ENCODE measurements at regions not wholly inside any gene's neighbourhood (a gene's known extent, or its start where the extent isn't known, plus 50 kb on each side); places are given as distances from the start of the nearest gene placed in this dataset.

DNA sequence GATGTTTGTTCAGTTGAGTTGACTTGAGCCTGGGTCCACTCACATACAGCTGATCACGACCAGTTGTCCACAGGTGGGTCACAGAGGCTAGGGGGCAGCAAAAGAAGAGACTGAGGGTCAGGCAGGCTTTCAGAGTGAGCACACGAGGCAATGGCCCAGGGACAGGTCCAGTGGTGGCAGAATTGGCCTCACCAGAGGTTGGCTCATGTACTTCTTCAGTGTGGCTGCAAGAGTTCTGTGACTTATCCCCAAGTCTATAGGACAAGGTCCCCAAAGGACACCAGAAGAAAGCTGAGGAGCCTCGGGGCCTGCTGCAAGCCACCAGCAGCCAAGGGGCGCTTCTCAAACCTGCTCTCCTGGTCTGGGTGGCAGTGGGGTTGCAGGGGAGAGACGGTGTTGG is 219.8 kb downstream of the TFCP2L1 start:
- H3K9me3 Mint-ChIP-seq (ENCODE audit: unreplicated experiment), result peaks cover 5% of the 10 kb centered on the region
- no peak for FAIRE-seq
- Histone ChIP-seq H3K27ac (ENCODE audit: low read depth, low read length) (no peak overlapping the region), H4K20me1 (ENCODE audit: insufficient read depth, low read length) (no peaks in the 10 kb centered on the region), H2AFZ (ENCODE audit: low read depth, low read length) (no peak overlapping the region), H3K4me2 (ENCODE audit: low read length) (no peak overlapping the region), H3K27me3 (ENCODE audit: insufficient read depth, low read length) (peaks cover 19% of the 10 kb centered on the region), H3K4me1 (ENCODE audit: insufficient read depth, low read length) (no peaks in the 10 kb centered on the region), H3K79me2 (ENCODE audit: insufficient read depth, low read length) (no peaks in the 10 kb centered on the region), H3K36me3 (ENCODE audit: insufficient read depth, low read length) (no peaks in the 10 kb centered on the region), H3K9ac (ENCODE audit: low read length) (no peak overlapping the region), H3K9me3 (ENCODE audit: insufficient read depth, low read depth, low read length) (no peaks in the 10 kb centered on the region), H3K4me3 (ENCODE audit: insufficient read depth, low read depth, low read length) (no peak overlapping the region)
- no peak overlapping the region for H3K4me3 Mint-ChIP-seq (ENCODE audit: unreplicated experiment)
- peaks cover 63% of the 10 kb centered on the region for H3K27me3 Mint-ChIP-seq (ENCODE audit: low read depth, unreplicated experiment)
- TF ChIP-seq EZH2 (IDR thresholded peaks at IDR 0.05; ENCODE audit: insufficient read depth, low read length), result no peak
- TF ChIP-seq CTCF (IDR thresholded peaks at IDR 0.05; ENCODE audit: insufficient read depth, low read depth, low read length), result no peak
- peaks cover 3% of the 10 kb centered on the region for H3K36me3 Mint-ChIP-seq (ENCODE audit: low read depth, unreplicated experiment)
- DNase-seq (ENCODE audit: low read depth), result no peak
- H3K27ac Mint-ChIP-seq (ENCODE audit: unreplicated experiment), result no peak overlapping the region
- H3K4me1 Mint-ChIP-seq (ENCODE audit: low read depth, unreplicated experiment), result peaks cover 2% of the 10 kb centered on the region

- no peak overlapping the region for H3K4me3 Mint-ChIP-seq (ENCODE audit: unreplicated experiment)
- Histone ChIP-seq H2AFZ (ENCODE audit: low read depth, low read length) (no peak overlapping the region), H3K4me1 (ENCODE audit: insufficient read depth, low read length) (no peaks in the 10 kb centered on the region), H4K20me1 (ENCODE audit: insufficient read depth, low read length) (no peaks in the 10 kb centered on the region), H3K27me3 (ENCODE audit: insufficient read depth, low read length) (peaks cover 19% of the 10 kb centered on the region), H3K4me3 (ENCODE audit: insufficient read depth, low read depth, low read length) (no peak overlapping the region), H3K9me3 (ENCODE audit: insufficient read depth, low read depth, low read length) (no peaks in the 10 kb centered on the region), H3K36me3 (ENCODE audit: insufficient read depth, low read length) (no peaks in the 10 kb centered on the region), H3K79me2 (ENCODE audit: insufficient read depth, low read length) (no peaks in the 10 kb centered on the region), H3K4me2 (ENCODE audit: low read length) (no peak overlapping the region), H3K9ac (ENCODE audit: low read length) (no peak overlapping the region), H3K27ac (ENCODE audit: low read depth, low read length) (no peak overlapping the region)
- FAIRE-seq, result no peak
- no peak for DNase-seq (ENCODE audit: low read depth)
- H3K4me1 Mint-ChIP-seq (ENCODE audit: low read depth, unreplicated experiment), result peaks cover 2% of the 10 kb centered on the region
- no peak overlapping the region for H3K27ac Mint-ChIP-seq (ENCODE audit: unreplicated experiment)
- peaks cover 5% of the 10 kb centered on the region for H3K9me3 Mint-ChIP-seq (ENCODE audit: unreplicated experiment)
- peaks cover 3% of the 10 kb centered on the region for H3K36me3 Mint-ChIP-seq (ENCODE audit: low read depth, unreplicated experiment)
- TF ChIP-seq EZH2 (IDR thresholded peaks at IDR 0.05; ENCODE audit: insufficient read depth, low read length), result no peak
- no peak for TF ChIP-seq CTCF (IDR thresholded peaks at IDR 0.05; ENCODE audit: insufficient read depth, low read depth, low read length)
- H3K27me3 Mint-ChIP-seq (ENCODE audit: low read depth, unreplicated experiment), result peaks cover 54% of the 10 kb centered on the region
Observed at GRCh38 chr2:121066526-121066925, 218.5 kb downstream of the TFCP2L1 start.

GRCh38 chr2:121068851-121069250 is 216.2 kb downstream of the TFCP2L1 start:
- Mint-ChIP-seq H3K36me3 (ENCODE audit: low read depth, unreplicated experiment) (peaks cover 3% of the 10 kb centered on the region), H3K9me3 (ENCODE audit: unreplicated experiment) (peaks cover 5% of the 10 kb centered on the region), H3K4me1 (ENCODE audit: low read depth, unreplicated experiment) (peaks cover 7% of the 10 kb centered on the region), H3K4me3 (ENCODE audit: unreplicated experiment) (no peak overlapping the region), H3K27ac (ENCODE audit: unreplicated experiment) (no peak overlapping the region), H3K27me3 (ENCODE audit: low read depth, unreplicated experiment) (peaks cover 37% of the 10 kb centered on the region)
- Histone ChIP-seq H3K4me3 (ENCODE audit: insufficient read depth, low read depth, low read length) (no peak overlapping the region), H3K9ac (ENCODE audit: low read length) (no peak overlapping the region), H2AFZ (ENCODE audit: low read depth, low read length) (no peak overlapping the region), H4K20me1 (ENCODE audit: insufficient read depth, low read length) (no peaks in the 10 kb centered on the region), H3K79me2 (ENCODE audit: insufficient read depth, low read length) (no peaks in the 10 kb centered on the region), H3K4me2 (ENCODE audit: low read length) (no peak overlapping the region), H3K4me1 (ENCODE audit: insufficient read depth, low read length) (no peaks in the 10 kb centered on the region), H3K9me3 (ENCODE audit: insufficient read depth, low read depth, low read length) (no peaks in the 10 kb centered on the region), H3K36me3 (ENCODE audit: insufficient read depth, low read length) (no peaks in the 10 kb centered on the region), H3K27ac (ENCODE audit: low read depth, low read length) (no peak overlapping the region), H3K27me3 (ENCODE audit: insufficient read depth, low read length) (peaks cover 12% of the 10 kb centered on the region)
- TF ChIP-seq CTCF (IDR thresholded peaks at IDR 0.05; ENCODE audit: insufficient read depth, low read depth, low read length) (no peak), EZH2 (IDR thresholded peaks at IDR 0.05; ENCODE audit: insufficient read depth, low read length) (no peak)
- DNase-seq (ENCODE audit: low read depth) (no peak), FAIRE-seq (no peak)
